HG03064 (cell line): ENCODE measurements at regions not wholly inside any gene's neighbourhood (a gene's known extent, or its start where the extent isn't known, plus 50 kb on each side); places are given as distances from the start of the nearest gene placed in this dataset.
"Not testable (repeated sequence)": the region's sequence is repeated elsewhere in the genome, so short reads cannot be mapped to it uniquely, and the experiment has no call there.

Source experiments
- ATAC-seq: cut with Tn5 transposase; IDR thresholded peaks from one replicate; pipeline ENCODE4 v1.9.1; 2021; ENCODE audit warnings: low read depth; ENCODE audit not compliant: unreplicated experiment

DNA sequence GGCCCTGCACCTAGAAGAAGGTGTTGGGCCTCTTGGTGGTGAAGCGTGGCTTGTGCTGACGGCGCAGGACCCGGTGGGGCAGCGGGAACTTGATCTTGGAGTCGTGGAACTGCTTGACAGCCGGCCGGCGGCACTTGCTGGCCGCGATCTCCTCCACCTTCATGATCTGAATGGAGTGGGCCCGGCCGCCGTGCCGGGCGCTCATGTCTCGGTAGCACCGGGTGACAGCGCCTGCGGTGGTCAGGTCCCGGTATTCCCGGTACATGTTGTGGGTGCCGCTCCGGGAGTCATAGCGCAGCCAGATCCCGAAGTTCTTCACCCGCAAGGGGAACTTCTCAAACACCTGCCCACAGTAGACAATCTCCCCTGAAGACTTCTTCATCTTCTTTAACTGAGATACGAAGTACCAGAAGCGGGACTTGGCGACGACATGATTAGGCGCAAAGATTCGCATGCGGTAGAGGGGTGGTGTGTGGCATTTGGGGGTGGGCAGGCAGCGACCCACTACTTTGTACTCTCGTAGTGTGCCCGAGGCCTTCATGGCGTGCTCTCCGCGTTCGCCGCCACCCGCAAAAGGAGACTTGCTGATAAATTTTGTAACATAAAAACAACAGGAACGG, 92.1 kb upstream of the MSH6 start:
- ATAC-seq, result not testable (repeated sequence)

DNA sequence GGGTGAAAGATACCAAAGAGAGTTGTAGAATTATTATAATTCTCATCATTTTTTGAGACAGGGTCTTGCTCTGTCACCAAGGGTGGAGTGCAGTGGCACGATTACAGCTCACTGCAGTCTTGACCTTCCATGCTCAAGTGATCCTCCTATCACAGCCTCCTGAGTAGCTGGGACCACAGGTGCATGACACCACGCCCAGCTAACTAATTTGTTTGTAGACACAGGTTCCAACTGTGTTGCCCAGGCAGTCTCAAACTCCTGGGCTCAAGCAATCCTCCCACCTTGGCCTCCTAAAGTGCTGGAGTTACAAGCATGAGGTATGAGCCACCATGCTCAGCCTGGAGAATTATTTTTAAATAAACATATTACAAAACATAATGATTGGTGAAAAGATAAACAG, 92.8 kb upstream of the MSH6 start:
- ATAC-seq, result no peak

DNA sequence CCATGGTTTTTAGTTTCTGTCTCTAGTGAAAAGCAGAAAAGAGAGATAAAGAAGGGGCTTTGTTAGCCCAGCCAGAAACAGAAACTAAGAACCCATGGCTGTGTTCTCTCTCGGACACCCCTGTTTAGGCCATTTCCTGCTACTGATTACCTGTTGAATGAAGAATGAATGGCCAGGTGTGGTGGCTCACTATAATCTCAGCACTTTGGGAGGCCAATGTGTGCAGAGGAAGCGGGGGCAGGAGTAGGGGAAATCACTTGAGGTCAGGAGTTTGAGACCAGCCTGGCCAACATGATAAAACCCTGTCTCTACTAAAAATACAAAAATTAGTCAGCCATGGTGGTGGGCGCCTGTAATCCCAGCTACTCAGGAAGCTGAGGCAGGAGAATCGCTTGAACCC, 93.8 kb upstream of the MSH6 start:
- peak; percentile 67 for ATAC-seq

DNA sequence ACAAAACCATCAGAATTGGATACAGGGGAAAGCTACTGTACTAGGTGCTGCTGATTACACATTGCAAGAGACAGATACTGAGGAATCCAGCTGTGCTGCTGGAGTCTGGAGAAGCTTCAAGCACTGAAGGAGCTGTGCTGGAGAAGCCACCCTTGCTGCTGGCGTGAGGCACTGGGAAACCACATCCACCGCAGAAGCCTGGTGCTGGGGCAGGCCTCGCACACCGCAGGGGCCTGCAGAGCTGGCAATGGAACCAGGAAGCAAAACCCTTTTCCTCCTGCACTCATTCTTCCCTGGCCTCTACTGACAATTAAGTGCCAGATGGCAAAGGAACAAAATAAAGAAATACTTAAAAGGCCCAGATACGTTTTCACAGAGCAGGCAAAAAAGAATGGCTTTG, 94.4 kb upstream of the MSH6 start:
- no peak for ATAC-seq

DNA sequence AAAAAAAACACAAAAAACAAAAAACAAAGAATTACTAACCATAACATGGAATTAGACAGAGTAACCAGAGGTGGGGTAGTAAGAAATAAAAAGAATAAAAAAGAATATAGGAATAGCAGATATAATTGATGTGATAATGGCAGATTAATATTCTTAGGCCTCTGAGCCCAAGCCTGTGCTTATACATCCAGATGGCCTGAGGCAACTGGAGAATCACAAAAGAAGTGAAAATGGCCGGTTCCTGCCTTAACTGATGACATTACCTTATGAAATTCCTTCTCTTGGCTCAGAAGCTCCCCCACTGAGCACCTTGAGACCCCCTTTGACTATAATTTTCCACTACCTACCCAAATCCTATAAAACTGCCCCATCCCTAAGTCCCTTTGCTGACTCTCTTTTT, 95.1 kb upstream of the MSH6 start:
- no peak for ATAC-seq

DNA sequence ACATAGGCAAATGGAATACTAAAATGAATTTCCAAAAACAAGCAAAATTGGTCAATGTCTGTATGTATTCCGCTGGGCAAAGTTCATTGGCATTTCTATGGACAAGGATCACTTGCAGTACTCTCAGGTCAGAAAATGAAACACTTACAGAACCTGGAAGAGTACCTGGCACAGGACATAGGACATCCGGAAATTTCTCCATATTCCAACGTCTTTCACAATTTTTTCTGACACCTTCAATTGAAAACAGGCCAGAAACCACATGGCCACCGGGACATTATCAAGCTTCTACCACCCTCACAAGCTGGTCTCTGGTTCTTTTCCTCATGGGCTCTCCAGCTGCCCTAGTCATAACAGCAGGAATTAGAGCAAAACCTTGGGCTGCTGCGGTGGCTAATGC, 96.9 kb upstream of the MSH6 start:
- ATAC-seq, result no peak

DNA sequence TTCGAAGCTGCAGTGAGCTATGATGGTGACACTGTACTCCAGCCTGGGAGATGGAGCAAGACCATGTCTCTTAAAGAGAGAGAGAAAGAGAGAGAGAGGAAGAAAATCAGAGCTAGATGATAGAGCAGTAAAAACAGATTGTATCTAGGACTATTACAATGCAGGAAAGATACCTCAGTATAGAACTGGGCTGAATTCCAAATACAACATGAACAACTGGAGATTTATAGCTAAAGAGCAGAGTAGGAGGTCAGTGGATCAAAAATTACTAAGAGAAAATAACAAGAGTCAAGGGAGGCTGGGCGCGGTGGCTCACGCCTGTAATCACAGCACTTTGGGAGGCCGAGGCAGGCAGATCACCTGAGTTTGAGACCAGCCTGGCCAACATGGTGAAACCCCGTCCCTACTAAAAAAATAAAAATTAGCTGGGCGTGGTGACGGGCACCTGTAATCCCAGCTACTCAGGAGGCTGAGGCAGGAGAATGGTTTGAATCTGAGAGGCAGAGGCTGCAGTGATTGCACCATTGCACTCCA, 100.7 kb upstream of the MSH6 start:
- no peak for ATAC-seq

DNA sequence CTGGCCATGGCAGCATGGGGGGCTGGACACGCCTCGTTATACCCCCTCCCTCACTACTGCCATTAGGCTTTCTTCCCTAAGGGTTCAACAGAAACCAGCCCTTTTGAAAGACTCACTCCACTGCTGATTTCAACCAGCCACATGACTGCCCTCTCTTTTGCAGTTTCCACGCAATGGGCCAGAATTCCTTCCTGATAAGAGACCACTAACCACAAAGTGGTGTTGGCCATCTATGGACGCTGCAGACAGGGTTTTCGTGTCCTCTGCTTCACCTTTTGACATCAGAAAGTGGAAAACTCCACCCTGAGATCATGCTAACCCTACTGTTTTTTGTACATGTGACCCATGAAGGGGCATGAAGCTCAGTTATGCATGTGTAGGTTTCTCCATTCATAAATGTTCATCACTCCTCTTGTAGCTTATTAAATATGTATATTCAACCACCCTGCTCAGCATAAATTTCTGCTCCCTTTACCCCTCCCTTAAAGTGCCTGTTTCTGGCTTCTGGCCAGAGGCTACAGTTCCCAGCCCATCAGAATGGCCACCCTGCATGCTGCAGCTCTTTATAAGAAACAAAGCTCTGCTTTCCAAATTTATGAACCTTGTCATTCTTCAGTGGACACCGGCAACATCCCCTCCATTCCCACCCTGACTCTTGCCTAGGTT, 105.6 kb upstream of the KCNK12 start:
- no peak for ATAC-seq

DNA sequence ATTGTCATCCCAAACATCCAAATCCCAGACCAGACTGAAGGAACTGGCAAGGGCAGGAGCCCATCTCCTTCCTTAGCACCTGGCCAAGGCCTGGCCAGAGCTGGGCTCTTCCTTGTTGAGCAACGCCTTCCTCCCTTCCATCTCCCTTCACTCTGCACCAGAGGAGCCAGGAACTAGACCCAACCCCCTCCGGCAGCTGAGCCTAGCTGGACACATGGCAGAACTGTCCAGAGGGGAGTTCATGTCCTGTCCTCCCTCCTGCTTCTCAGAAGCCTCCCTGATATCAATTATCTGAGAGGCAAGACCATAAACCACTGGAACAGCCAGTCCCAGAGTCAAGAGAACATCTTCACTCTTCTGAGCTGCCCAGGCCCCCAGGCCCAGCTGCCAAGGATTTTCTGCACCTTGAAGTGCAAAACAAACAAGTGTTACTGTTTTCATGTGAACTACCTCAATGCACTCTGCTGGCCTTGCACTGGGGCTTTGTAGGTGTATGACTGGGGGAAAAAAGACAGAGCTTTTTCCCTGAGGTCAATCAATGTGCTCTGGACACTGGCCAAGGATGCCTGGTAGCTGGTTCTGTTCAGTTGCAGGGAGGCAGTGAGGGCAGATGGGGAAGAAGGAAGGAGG, 104.5 kb upstream of the KCNK12 start:
- no peak for ATAC-seq

DNA sequence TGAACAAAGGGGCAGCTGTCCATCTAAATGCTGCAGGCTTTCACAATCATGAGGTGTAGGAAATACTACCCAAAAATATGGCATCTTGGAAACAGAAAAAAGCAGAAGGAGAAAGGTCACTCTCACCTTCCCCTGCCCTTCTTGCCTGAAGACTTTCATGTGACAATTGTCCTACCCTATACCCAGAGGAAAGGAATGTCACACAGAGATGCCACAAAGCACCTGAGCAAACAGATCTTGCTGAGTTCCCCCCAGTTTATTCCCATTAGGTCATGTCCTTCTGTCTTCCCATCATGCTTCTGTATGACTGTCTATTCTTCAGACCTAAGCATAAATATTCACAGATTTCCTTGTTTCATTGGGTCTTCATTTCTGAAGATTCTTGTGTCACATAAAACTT, 95.5 kb upstream of the KCNK12 start:
- no peak for ATAC-seq

DNA sequence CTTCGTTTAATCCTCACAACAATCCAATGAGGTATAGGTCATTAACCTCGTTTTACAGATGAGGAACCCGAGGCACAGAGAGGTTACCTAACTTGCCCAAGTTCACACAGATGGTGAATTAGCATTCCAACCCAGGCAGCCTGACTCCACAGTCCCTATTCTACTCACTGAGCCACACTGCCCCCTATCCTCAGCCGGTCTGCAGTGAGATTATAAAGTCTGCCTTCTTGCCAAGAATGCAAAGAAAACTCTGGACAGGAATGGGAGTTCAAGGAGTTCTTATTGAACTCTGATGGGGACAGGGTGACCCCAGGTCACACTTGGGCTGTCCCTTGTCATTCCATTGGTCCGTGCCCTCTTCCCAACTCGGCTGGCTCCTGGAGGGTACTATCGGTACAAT, 94.0 kb upstream of the KCNK12 start:
- ATAC-seq, result no peak

DNA sequence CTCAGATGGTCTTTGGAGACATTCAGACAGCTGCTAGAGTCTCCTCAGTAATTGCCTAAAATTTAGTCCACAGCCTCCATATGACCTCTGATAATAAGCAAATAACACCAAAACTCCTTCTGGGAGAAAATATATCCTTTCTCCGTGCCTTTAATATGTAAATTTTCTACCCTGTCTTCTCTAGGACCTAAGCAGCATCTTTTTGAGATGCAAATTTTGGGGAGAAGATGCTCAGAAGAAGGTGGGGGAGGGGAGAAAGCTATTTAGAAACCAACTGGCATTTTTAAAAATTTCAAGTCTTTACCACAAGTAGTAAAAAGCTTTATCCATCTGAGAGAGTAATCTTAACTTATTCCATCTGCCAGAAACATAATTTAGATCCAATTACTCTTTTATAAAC, 91.8 kb upstream of the KCNK12 start:
- no peak for ATAC-seq

DNA sequence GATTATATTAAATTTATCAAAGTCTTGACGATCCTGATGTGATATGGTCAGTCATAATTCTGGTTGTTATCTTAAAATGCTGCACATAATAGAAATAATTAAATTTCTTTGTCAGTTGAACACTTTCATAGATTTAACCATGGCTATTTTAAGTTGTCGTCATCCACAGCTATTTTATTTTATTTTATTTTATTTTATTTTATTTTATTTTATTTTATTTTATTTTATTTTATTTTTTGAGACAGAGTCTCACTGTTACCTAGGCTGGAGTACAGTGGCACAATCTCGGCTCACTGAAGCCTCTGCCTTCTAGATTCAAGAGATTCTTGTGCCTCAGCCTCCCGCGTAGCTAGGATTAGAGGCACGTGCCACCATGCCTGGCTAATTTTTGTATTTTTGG, 90.5 kb upstream of the KCNK12 start:
- ATAC-seq, result no peak

DNA sequence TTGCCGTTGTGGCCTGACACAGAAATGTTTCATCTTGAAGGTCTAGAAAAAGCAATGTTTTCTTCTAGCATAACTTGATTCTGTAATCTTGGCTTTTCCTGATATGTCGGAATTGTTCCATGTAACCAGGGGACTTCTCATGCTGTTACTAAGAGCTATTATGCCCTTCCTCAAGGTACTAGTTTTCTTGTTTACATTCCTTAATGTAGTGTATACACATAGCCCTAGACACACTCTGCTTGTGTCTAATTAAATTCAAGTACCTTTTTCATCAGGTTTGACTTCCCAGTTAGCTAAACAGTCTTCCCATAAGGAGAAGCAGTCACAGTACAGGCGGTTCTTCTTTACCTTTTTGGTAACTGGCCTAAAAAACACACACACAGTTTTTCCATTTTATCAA, 89.4 kb upstream of the KCNK12 start:
- ATAC-seq, result no peak

DNA sequence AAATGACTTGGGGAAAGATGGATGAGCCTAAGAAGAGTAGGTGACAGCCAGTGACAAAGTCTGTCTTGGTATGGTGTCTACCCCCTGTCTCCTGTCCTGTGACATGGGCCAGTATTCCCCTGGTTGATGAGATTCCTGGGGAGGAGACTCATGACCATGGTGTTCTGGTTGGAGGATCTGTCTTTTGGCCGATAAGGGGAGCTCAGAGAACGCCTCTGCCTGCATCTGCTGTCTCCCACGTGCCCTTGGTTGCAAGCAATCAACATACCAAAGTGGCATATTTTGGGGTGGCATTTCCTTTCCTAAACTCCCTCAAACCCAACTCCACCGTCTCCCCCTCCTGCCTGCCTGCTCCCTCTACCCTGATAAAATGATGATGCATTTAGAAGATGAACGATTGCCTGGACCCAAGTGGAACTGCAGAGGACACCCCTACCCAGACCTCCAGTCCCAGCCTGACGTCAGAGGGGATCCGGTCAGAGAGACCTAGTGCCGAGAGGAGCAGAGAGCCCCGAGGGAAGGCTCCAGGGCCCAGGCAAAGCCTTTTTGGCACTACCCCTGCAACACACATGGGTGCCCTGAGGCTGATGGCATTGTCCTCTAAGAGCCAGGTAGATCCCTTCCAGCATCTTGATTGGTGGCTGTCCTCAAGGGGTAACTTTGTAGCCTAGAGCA, 88.0 kb upstream of the KCNK12 start:
- ATAC-seq, result no peak

DNA sequence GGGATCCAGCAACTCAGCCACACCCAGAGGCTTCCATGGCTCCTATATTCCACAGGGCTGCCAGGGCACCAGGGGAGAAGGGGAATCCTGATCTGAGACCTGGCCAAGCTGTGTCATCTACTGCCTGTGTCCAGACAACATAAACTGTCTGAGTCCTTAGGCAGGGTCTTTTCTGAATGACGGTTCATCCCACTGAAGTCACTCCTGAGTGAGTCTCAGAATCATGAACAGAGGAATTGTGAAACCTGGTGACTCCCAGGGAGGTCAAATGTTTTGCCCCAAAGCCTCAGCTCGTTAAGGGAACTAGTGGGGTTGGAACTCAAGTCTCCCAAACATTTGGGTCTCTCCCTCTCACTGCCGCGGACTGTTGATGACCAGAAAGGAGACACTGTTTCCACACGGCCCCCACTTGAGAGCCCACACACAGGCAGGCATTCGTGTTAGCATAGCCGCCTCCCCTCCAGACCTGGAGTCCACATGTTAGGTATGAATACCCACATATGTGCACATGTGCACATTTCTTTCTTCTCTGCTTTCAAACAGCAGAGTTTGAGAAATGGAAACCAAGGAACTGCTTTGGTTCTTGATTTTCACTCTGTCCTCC, 87.2 kb upstream of the KCNK12 start:
- ATAC-seq, result no peak

DNA sequence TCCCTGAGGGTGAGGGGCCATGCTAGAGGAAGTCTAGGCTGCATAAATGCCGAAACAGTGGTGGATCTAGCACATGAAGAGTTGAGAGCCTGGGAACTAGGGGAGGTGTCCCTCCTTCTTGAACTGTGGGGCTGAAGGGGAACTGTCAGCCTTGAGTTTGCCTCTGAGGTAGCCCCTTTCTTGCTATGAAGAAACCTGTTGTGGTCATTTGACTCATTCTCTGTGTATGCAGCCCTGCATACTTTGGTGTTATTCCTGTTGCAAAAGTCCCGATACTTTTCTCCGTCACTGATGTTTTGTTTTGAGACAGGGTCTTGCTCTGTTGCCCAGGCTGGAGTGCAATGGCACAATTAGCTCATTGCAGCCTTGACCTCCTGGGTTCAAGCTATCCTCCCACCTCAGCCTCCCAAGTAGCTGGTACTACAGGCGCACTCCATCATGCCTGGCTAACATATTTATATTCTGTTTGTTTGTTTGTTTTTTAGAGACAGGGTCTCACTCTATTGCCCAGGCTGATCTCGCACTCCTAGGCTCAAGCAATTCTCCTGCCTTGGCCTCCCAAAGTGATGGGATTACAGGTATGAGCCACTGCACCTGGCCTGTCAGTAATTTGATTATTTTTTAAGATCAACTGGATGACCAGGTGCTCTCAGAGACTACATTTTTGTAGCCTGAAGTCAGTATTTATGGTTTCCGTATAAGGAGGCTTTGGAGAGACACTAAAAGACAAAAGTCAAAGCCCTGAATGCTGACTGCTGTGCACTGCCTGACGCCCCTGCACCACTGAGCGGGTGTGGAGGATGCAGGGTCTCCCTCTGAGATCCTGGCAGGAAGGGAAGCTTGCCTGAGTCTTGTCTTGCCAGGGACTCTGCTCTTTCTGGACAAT, 86.2 kb upstream of the KCNK12 start:
- ATAC-seq, result no peak

DNA sequence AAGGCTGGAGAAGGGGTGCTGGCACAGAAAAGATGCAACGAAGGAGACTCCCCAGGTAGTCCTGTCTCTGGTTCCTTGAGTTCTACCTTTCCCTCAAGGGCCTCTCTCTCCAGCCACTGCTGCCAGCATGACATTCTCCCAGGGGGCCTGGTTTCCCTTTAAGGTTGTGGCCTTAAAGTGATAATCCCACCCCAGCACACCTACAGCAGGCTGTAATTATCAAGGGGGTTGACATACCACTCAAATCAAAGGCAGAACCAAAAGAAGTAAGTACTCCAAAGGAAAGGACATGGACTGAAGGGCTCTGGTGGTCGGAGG, 84.7 kb upstream of the KCNK12 start:
- peak; percentile 15 for ATAC-seq

DNA sequence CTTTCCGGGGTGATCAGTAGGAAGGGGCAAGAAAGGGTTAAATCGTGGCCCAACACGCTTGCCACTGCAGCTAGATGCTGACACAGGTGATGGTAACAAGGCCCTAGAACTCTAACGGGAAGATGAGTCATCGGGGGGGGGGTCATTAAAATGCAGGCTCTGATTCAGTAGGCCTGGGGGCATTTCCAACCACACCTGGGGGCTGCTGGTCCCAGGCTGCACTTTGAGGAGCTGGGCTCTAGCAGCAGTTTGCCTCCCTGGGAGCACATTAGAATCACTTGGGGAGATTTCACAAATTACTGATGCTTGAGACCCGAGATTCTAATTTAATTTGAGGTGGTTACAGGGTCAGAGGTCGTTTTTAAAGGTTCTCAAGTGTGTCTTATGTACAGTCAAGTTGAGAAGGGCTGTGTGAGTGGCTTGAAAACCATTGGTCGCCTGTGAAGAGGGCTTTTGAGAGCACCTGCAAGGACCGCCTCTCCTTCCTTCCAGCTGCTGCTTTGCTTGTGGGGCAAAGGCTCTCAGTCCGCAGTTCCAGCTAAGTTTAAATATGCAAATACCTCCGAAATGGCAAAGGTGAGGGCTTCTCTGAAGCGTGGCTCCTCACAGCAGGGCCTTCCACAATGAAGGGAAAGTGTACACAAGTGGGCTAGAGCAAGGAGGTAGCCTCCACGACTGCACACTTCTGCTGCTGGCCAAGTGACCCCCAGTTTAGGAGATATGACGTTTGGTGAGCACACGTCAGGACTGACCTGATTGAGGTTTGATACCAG, 84.2 kb upstream of the KCNK12 start:
- peak; percentile 85 for ATAC-seq
